Testis (tissue), 2 donors: ENCODE measurements at regions not wholly inside any gene's neighbourhood (a gene's known extent, or its start where the extent isn't known, plus 50 kb on each side); places are given as distances from the start of the nearest gene placed in this dataset.

Experiments used
- DNase-seq: peaks from one replicate; pipeline ENCODE4 v3.0.0-alpha.2; 2019
- H3K27ac ChIP-seq, 2 donors: fragments of 200-600 bp; sonication (generic); one replicate each; pipeline ENCODE4 v1.5.1; 2019
- H3K27me3 ChIP-seq: fragments of 200-600 bp; sonication (generic); one replicate; pipeline ENCODE4 v1.5.1; 2019
- H3K36me3 ChIP-seq: fragments of 200-600 bp; sonication (generic); one replicate; pipeline ENCODE4 v1.5.1; 2017; ENCODE audit warnings: low read depth; ENCODE audit errors: missing control alignments
- H3K4me1 ChIP-seq: fragments of 200-600 bp; sonication (generic); one replicate; pipeline ENCODE4 v1.5.1; 2019
- H3K4me3 ChIP-seq, 2 donors: fragments of 200-600 bp; sonication (generic); one replicate each; pipeline ENCODE4 v1.5.1; 2017 to 2019
- H3K9me3 ChIP-seq: fragments of 200-600 bp; sonication (generic); one replicate; pipeline ENCODE4 v1.5.1; 2017
- CTCF ChIP-seq, 3 experiments: fragments of 450-650 bp in 2 of 3; fragments of 200-600 bp in 1 of 3; sonication (generic) in 1 of 3; IDR thresholded peaks; one replicate each; pipeline ENCODE4 v1.5.1; 2016 to 2019; ENCODE audit warnings: antibody characterized with exemption in 3 of 3, mild to moderate bottlenecking in 2 of 3, moderate library complexity in 1 of 3
- POLR2A ChIP-seq: fragments of 450-650 bp; IDR thresholded peaks from one replicate; pipeline ENCODE4 v1.6.1; 2017; ENCODE audit warnings: antibody characterized with exemption, mild to moderate bottlenecking, moderate library complexity
- WGBS, 2 donors: methylation state at CpG; one replicate each; pipeline ENCODE4 v1.1.5; 2018; 5-methylcytosine and 5-hydroxymethylcytosine counted together
- intact Hi-C: fragments of 100-400 bp; cut with DNase I; formaldehyde crosslinking; loops from one replicate; pipeline ENCODE4 v1.15.1; 2023; ENCODE audit warnings: low total_unique reads

- no peak for DNase-seq
- Histone ChIP-seq H3K27me3 (no peaks in the 10 kb centered on the region), H3K4me1 (no peaks in the 10 kb centered on the region), H3K27ac (no peak overlapping the region), H3K36me3 (no peaks in the 10 kb centered on the region), H3K4me3 (no peak overlapping the region), H3K9me3 (no peaks in the 10 kb centered on the region)
- WGBS, 2 donors = 91 to 92% methylated on average over 5 of the region's 5 CpGs
- TF ChIP-seq CTCF (IDR thresholded peaks at IDR 0.05) (no peak), POLR2A (no peak)
- intact Hi-C loops = no loop called here
Observed at GRCh38 chr13:75021151-75021550, 460.8 kb downstream of the TBC1D4 start.

- H3K4me1 ChIP-seq = no peaks in the 10 kb centered on the region
- intact Hi-C loops = no loop called here
- DNase-seq = no peak
- no peak for TF ChIP-seq CTCF (IDR thresholded peaks at IDR 0.05)
- TF ChIP-seq POLR2A = no peak
- no peaks in the 10 kb centered on the region for H3K27me3 ChIP-seq
- H3K4me3 ChIP-seq = no peak overlapping the region
- no peaks in the 10 kb centered on the region for H3K9me3 ChIP-seq
- H3K36me3 ChIP-seq = no peaks in the 10 kb centered on the region
- WGBS, 2 donors = 63 to 85% methylated on average over 1 of the region's 1 CpG
- no peak overlapping the region for H3K27ac ChIP-seq
Observed at GRCh38 chr13:75016225-75016624, 465.7 kb downstream of the TBC1D4 start.

GRCh38 chr13:75013818-75014217 lies 468.2 kb downstream of the TBC1D4 start:
- Histone ChIP-seq H3K4me1 (no peaks in the 10 kb centered on the region), H3K36me3 (no peaks in the 10 kb centered on the region), H3K27me3 (no peaks in the 10 kb centered on the region), H3K9me3 (no peaks in the 10 kb centered on the region), H3K4me3 (no peak overlapping the region), H3K27ac (no peak overlapping the region)
- intact Hi-C loops = no loop called here
- TF ChIP-seq POLR2A = no peak
- TF ChIP-seq CTCF (IDR thresholded peaks at IDR 0.05) = no peak
- WGBS, 2 donors = 89 to 91% methylated on average over 4 of the region's 4 CpGs
- no peak for DNase-seq

GRCh38 chr13:75010941-75011340 lies 471.0 kb downstream of the TBC1D4 start:
- intact Hi-C loops = no loop called here
- TF ChIP-seq CTCF (IDR thresholded peaks at IDR 0.05) = no peak
- no peak for TF ChIP-seq POLR2A
- 86 to 97% methylated on average over 4 of the region's 4 CpGs for WGBS, 2 donors

GRCh38 chr13:75008926-75009325 lies 473.0 kb downstream of the TBC1D4 start:
- Histone ChIP-seq H3K4me3 (no peak overlapping the region), H3K36me3 (no peaks in the 10 kb centered on the region), H3K9me3 (no peaks in the 10 kb centered on the region), H3K4me1 (no peaks in the 10 kb centered on the region), H3K27me3 (no peaks in the 10 kb centered on the region), H3K27ac (no peak overlapping the region)
- DNase-seq = no peak
- intact Hi-C loops = no loop called here
- TF ChIP-seq CTCF (IDR thresholded peaks at IDR 0.05) = no peak
- TF ChIP-seq POLR2A = no peak

More at GRCh38 chr13:75010941-75011340, 471.0 kb downstream of the TBC1D4 start:
- Histone ChIP-seq H3K27me3 (no peaks in the 10 kb centered on the region), H3K4me1 (no peaks in the 10 kb centered on the region), H3K4me3 (no peak overlapping the region), H3K36me3 (no peaks in the 10 kb centered on the region), H3K9me3 (no peaks in the 10 kb centered on the region), H3K27ac (no peak overlapping the region)
- no peak for DNase-seq
